CD4-positive, alpha-beta T cell treated with Interleukin-15 for 4 hours (primary cell): ENCODE measurements at regions not wholly inside any gene's neighbourhood (a gene's known extent, or its start where the extent isn't known, plus 50 kb on each side); places are given as distances from the start of the nearest gene placed in this dataset.
"Not testable (repeated sequence)": the region's sequence is repeated elsewhere in the genome, so short reads cannot be mapped to it uniquely, and the experiment has no call there.

Experiments used
- DNase-seq: peaks from one replicate; pipeline ENCODE4 v3.0.0-alpha.2; 2020; ENCODE audit warnings: low spot score

GRCh38 chr5:67983251-67984110 lies 232.1 kb upstream of the PIK3R1 start:
- no peak for DNase-seq

GRCh38 chr5:67982160-67982559 lies 233.4 kb upstream of the PIK3R1 start:
- not testable (repeated sequence) for DNase-seq

- DNase-seq, result no peak
Measured at GRCh38 chr5:67978171-67978570, 237.4 kb upstream of the PIK3R1 start.

- DNase-seq, result no peak
Measured at GRCh38 chr5:67976891-67977601, 238.5 kb upstream of the PIK3R1 start.

GRCh38 chr5:67976181-67976580 lies 239.4 kb upstream of the PIK3R1 start:
- DNase-seq, result no peak

- DNase-seq, result no peak
Measured at GRCh38 chr5:67974471-67974870, 241.1 kb upstream of the PIK3R1 start.

GRCh38 chr5:67974054-67974453 lies 241.5 kb upstream of the PIK3R1 start:
- no peak for DNase-seq

- DNase-seq, result no peak
Measured at GRCh38 chr5:67971971-67972821, 243.4 kb upstream of the PIK3R1 start.

GRCh38 chr5:67971223-67971830 lies 244.2 kb upstream of the PIK3R1 start:
- DNase-seq, result no peak

GRCh38 chr5:67969631-67970030 lies 245.9 kb upstream of the PIK3R1 start:
- DNase-seq, result no peak

GRCh38 chr5:67969176-67969575 lies 246.4 kb upstream of the PIK3R1 start:
- no peak for DNase-seq

GRCh38 chr5:67966712-67967111 lies 248.8 kb upstream of the PIK3R1 start:
- no peak for DNase-seq

GRCh38 chr5:67964619-67965018 lies 250.9 kb upstream of the PIK3R1 start:
- DNase-seq, result no peak

- no peak for DNase-seq
Measured at GRCh38 chr5:67963789-67964519, 251.6 kb upstream of the PIK3R1 start.

- DNase-seq, result no peak
Measured at GRCh38 chr5:67960939-67961338, 254.6 kb upstream of the PIK3R1 start.

- DNase-seq, result no peak
Measured at GRCh38 chr5:67957374-67957773, 258.2 kb upstream of the PIK3R1 start.

GRCh38 chr5:67954351-67954750 lies 261.2 kb upstream of the PIK3R1 start:
- no peak for DNase-seq

GRCh38 chr5:67942421-67942820 lies 273.1 kb upstream of the PIK3R1 start:
- DNase-seq, result no peak

GRCh38 chr5:67941614-67942401 lies 273.7 kb upstream of the PIK3R1 start:
- DNase-seq, result no peak

- DNase-seq, result no peak
Measured at GRCh38 chr5:67935908-67936566, 279.5 kb upstream of the PIK3R1 start.
